ENCODE measurements at regions not wholly inside any gene's neighbourhood (a gene's known extent, or its start where the extent isn't known, plus 50 kb on each side); places are given as distances from the start of the nearest gene placed in this dataset.

DNA sequence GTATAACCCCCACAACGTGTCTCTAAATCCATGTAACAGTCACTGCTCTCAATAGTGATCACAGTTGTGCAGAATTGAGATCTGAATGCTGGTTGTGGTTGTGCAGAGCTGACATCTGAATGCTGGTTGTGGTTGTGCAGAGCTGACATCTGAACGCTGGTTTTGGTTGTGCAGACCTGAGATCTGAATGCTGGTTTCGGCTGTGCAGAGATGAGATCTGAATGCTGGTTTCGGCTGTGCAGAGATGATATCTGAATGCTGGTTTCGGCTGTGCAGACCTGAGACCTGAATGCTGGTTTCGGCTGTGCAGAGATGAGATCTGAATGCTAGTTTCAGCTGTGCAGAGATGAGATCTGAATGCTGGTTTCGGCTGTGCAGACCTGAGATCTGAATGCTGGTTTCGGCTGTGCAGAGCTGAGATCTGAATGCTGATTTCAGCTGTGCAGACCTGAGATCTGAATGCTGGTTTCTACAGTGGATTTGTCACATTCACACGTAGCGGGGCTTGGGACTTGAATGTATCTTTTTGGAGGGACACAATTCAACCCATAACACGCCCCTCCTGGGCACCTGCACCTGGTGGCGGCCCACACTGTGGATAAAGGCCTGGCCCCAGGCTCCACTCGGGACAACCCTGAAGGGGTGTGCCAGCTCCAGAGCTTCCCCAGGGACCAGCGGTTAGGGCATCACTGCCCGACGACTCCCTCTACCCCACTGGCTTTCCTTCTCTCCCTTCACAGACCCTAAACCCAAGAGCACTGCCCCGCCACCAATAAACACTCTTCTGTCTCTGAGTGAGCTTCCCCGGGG lies 51.1 kb upstream of the SLC66A3 start:
- DNase-seq: peak; percentile 12

DNA sequence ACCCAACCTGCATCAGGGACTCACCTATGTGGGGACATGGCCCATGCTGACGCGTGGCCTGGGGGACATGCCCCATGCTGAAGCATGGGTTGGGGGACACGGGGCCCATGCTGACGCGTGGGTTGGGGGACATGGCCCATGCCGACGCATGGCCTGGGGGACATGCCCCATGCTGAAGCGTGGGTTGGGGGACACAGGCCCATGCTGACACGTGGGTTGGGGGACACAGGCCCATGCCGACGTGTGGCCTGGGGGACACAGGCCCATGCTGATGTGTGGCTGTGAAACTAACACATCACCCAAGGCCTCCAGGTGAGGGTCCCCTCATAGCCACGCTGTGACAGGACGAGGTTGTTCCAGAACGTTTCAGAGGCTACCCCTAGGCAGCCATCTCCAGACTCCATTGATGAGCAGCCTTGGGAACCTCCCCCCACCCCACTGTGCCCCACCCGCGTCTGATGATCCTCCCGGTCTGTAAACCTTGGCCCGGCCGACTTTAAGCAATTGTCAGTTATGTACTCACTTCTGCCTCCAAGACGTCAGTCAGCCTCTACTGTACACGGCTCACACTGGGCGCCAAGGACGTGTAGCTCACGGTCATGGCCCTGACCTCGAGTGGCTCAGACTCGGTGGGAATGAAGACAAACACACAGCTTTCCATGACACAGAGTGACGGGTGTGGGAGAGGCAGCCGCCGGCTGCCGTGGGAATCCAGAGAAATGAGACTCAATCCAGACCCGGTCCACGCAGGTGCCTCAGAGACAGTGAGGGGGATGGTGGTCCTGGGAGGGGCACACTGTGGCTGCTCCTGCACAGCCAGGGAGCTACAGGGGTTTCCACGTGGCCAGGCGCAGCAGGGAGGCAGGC lies 50.2 kb upstream of the SLC66A3 start:
- DNase-seq: no peak
